ENCODE measurements at regions not wholly inside any gene's neighbourhood (a gene's known extent, or its start where the extent isn't known, plus 50 kb on each side); places are given as distances from the start of the nearest gene placed in this dataset.

DNA sequence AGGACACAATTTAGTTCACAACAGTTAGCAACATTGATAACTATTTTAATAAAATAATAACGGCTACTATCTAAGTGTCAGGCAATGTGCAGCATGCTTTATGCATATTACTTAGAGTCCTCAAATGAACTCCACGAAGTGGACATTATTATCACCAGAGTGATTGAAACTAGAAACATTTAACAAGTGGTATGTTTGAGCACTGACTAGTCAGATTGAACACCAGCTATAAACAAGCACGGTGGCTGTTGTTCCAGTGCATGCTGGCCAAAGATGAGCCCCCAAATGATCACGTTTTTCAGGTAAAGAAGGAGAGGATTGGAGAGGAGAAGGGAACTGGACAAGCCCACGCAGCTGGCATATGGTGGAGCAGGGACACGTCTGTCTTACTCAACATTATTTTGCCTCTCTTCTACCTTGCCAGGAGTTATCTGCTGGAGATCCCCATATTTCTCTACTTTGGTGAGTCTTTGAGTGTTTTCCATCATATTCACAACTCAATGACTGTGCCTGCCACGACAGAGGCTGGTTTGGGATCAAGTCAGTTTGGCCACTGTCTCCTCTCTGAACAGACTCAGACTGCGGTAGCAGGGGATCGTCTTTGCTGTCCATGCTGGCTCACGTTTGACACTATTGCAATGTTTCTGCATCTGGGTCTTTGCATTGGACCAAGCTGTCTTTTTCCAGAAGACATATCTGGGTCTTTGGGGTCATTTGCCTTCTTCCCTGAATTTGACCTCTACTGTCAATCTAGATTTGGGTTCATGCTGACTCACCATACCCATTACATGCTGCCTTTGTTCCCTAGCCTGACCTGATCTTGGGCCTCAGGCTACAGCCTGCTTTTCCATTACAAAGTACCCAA lies 66.0 kb upstream of the ACSL3 start:
- H3K4me1 ChIP-seq (replicated peaks in 1 of 2), result peaks cover 0 to 29% of the 10 kb centered on the region in 2 donors
- H3K4me3 ChIP-seq, result no peak overlapping the region
- TF ChIP-seq POLR2A (IDR thresholded peaks at IDR 0.05), result no peak
- TF ChIP-seq, protein P1, sequence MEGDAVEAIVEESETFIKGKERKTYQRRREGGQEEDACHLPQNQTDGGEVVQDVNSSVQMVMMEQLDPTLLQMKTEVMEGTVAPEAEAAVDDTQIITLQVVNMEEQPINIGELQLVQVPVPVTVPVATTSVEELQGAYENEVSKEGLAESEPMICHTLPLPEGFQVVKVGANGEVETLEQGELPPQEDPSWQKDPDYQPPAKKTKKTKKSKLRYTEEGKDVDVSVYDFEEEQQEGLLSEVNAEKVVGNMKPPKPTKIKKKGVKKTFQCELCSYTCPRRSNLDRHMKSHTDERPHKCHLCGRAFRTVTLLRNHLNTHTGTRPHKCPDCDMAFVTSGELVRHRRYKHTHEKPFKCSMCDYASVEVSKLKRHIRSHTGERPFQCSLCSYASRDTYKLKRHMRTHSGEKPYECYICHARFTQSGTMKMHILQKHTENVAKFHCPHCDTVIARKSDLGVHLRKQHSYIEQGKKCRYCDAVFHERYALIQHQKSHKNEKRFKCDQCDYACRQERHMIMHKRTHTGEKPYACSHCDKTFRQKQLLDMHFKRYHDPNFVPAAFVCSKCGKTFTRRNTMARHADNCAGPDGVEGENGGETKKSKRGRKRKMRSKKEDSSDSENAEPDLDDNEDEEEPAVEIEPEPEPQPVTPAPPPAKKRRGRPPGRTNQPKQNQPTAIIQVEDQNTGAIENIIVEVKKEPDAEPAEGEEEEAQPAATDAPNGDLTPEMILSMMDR (IDR thresholded peaks at IDR 0.05), result no peak
- H3K36me3 ChIP-seq (replicated peaks in 1 of 2), result no peaks in the 10 kb centered on the region
- H3K27me3 ChIP-seq, result no peaks in the 10 kb centered on the region
- H3K9me3 ChIP-seq (replicated peaks in 1 of 3), result no peaks in the 10 kb centered on the region
- intact Hi-C loops (cut with DNase I), result loop anchor here (5.0 to 10.0 kb wide), 2 partner anchors 107 to 110 kb away; no protein-coding TSS in a partner anchor
- WGBS, 4 donors, result 67 to 77% (median 75%) methylated on average over 10 of the region's 10 CpGs
- no peak for DNase-seq
- H3K27ac ChIP-seq, result no peak overlapping the region

DNA sequence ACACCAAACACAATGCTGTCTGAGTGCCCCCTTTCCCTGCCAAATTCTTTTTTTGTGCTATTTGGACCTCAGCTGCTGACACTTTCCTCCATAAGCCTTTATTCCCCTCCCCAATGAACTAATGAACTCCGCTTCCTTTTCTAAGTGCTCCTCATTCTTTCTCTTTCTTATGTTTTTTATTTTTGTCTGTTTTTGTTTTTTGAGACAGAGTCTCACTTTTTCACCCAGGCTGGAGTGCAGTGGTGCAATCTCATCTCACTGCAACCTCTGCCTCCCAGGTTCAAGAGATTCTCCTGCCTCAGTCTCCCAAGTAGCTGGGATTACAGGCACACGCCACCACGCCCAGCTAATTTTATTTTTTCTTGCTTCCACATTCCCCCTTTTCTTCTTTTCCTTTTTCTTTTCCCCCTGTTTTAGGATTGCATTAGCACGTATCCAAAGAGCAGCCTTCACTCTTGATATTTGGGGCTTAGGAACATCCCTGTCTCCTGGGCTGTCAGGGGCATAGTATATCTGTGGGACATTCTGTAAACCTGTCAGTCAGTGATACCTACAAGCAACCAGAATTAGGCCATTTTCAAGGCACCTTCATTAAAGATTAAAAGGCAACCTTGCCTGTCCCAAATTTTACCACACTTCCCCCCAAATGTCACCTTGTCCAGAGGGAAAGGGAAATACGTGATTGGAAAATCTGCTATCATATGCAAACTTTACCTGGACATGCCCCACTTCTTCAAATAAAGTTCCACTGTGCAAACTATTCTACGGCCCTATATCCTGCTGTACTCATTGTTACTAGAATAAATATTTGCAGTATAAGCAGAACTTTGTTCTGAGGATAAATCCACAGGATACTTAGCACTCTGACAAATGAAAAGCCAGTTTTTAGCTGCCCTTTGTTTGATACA lies 65.1 kb upstream of the ACSL3 start:
- intact Hi-C loops (cut with DNase I), result loop anchor here (5.0 to 10.0 kb wide), 2 partner anchors 107 to 109 kb away; no protein-coding TSS in a partner anchor
- TF ChIP-seq, protein P1 (IDR thresholded peaks at IDR 0.05), result no peak
- Histone ChIP-seq H3K27me3 (no peaks in the 10 kb centered on the region), H3K9me3 (replicated peaks in 1 of 3) (no peaks in the 10 kb centered on the region), H3K36me3 (replicated peaks in 1 of 2) (no peaks in the 10 kb centered on the region), H3K27ac (peak overlapping the region in 1 of 5 donors; percentile 49), H3K4me3 (no peak overlapping the region), H3K4me1 (replicated peaks in 1 of 2) (peaks cover 0 to 29% of the 10 kb centered on the region in 2 donors)
- 83 to 91% (median 85%) methylated on average over 6 of the region's 6 CpGs for WGBS, 4 donors
- DNase-seq, result no peak

DNA sequence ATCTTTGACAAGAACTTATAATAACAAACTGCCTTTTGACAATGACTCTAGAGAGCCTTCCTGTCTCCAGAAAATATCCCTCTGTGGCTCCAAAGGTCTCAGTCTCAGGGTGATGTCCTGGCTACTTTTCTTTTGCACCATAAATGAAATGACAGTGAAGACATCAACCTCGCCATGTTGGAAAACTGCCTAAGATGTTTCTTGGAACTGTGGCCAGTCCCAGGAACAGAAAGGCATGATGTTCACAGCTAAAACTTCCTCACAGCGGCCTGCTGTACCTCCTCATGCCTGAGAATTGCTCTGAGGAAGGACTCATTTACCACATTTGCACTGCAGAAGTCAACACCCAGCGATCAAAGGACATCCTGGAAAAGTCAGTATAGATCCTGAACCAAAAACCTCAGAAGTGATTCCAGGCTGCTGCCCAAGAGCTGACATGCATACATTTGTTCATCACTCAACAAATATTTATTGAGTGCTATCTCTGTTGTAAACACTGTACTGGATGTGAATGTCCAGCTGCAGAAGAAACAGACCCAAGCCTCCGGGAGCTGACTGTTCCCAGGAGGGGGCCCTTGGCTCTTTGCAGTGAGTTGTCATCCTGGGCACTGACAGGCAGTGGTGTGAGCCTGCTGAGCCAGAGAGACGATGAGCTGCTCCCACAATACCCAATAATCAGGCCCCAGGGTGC lies 64.3 kb upstream of the ACSL3 start:
- H3K4me1 ChIP-seq (replicated peaks in 1 of 2), result peaks cover 0 to 25% of the 10 kb centered on the region in 2 donors
- no peak for TF ChIP-seq POLR2A (IDR thresholded peaks at IDR 0.05)

DNA sequence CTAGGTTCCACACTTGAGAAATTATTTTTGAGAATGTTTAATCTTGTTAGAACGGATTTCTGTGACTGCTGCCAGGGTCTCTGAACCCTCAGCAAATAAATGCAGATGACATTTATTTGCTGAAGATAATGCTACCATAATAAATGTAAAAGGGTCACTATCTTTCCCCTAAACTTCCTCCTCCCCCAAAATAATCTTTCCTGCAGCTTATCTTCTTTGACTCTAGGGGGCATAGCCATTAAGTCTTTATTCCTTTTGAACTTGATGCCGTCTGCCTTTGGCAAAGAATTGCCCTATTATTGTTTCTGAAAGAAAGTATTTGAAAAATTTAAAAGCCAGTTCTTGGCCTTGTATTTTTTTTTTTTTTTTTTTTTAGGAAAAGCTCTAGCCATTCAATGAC lies 63.6 kb upstream of the ACSL3 start:
- Histone ChIP-seq H3K27ac (no peak overlapping the region), H3K36me3 (replicated peaks in 1 of 2) (no peaks in the 10 kb centered on the region), H3K9me3 (replicated peaks in 1 of 3) (no peaks in the 10 kb centered on the region), H3K4me3 (no peak overlapping the region), H3K27me3 (no peaks in the 10 kb centered on the region), H3K4me1 (replicated peaks in 1 of 2) (peaks cover 0 to 21% of the 10 kb centered on the region in 2 donors)
- intact Hi-C loops (cut with DNase I), result loop anchor here (5.0 to 10.0 kb wide), 2 partner anchors 105 to 108 kb away; no protein-coding TSS in a partner anchor
- DNase-seq, result peak in 1 of 7 donors; percentile 19
- TF ChIP-seq, protein P1 (IDR thresholded peaks at IDR 0.05), result peak; percentile 30 to 62 (median 50)
- TF ChIP-seq POLR2A (IDR thresholded peaks at IDR 0.05), result no peak
- 7 to 31% (median 25%) methylated on average over 2 of the region's 2 CpGs for WGBS, 4 donors

More for the DNA sequence above, 64.3 kb upstream of the ACSL3 start:
- intact Hi-C loops (cut with DNase I), result loop anchor here (5.0 to 10.0 kb wide), 2 partner anchors 106 to 108 kb away; no protein-coding TSS in a partner anchor
- peak overlapping the region in 1 of 5 donors; percentile 49 for H3K27ac ChIP-seq
- no peaks in the 10 kb centered on the region for H3K36me3 ChIP-seq (replicated peaks in 1 of 2)
- H3K27me3 ChIP-seq, result no peaks in the 10 kb centered on the region
- H3K9me3 ChIP-seq (replicated peaks in 1 of 3), result no peaks in the 10 kb centered on the region
- WGBS, 4 donors, result 48 to 59% (median 54%) methylated on average over 5 of the region's 5 CpGs
- no peak overlapping the region for H3K4me3 ChIP-seq
- DNase-seq, result no peak

All from adrenal gland (tissue), 9 donors.